Natural killer cell (primary cell): ENCODE measurements at regions not wholly inside any gene's neighbourhood (a gene's known extent, or its start where the extent isn't known, plus 50 kb on each side); places are given as distances from the start of the nearest gene placed in this dataset.
A peak's percentile ranks its signal among the peaks of the same experiment; 100 is the strongest.

Experiments used
- ATAC-seq, 3 donors: fragments of 150-1000 bp in 2 of 3; fragments of 200-7000 bp in 1 of 3; cut with Tn5 transposase; 1 replicate in 1 of 3; 2 replicates in 2 of 3; pipeline ENCODE4 v1.10.0; 2021; ENCODE audit warnings: mild to moderate bottlenecking in 2 of 3, moderate library complexity in 2 of 3
- DNase-seq, 2 donors: peaks; one replicate each; pipeline versions ENCODE4 v3.0.0 to v3.0.0-alpha.2; 2013 to 2021; ENCODE audit warnings: mixed read lengths in 1 of 2
- H3K27ac ChIP-seq: one replicate; pipeline ENCODE4 v1.5.1; 2013; ENCODE audit warnings: mild to moderate bottlenecking, low read length
- H3K27me3 ChIP-seq: one replicate; pipeline ENCODE4 v1.6.1; 2013; ENCODE audit warnings: low read length; ENCODE audit not compliant: control insufficient read depth, insufficient read depth
- H3K36me3 ChIP-seq: one replicate; pipeline ENCODE4 v1.6.1; 2013; ENCODE audit warnings: low read length; ENCODE audit not compliant: control insufficient read depth, insufficient read depth
- H3K4me1 ChIP-seq: one replicate; pipeline ENCODE4 v1.6.1; 2013; ENCODE audit warnings: low read length; ENCODE audit not compliant: control insufficient read depth, insufficient read depth
- H3K4me3 ChIP-seq: one replicate; pipeline ENCODE4 v1.5.1; 2013; ENCODE audit warnings: low read length
- H3K9me3 ChIP-seq: one replicate; pipeline ENCODE4 v1.6.1; 2013; ENCODE audit warnings: low read length; ENCODE audit not compliant: control insufficient read depth, insufficient read depth
- H3K27ac Mint-ChIP-seq, 2 donors: one replicate each; pipeline ENCODE4 v1.8.0; 2022; ENCODE audit warnings: mild to moderate bottlenecking in 2 of 2, mixed read lengths in 2 of 2, moderate library complexity in 1 of 2
- H3K27me3 Mint-ChIP-seq, 2 donors: one replicate each; pipeline ENCODE4 v1.8.0; 2022; ENCODE audit warnings: low read depth in 2 of 2, mixed read lengths in 2 of 2
- H3K36me3 Mint-ChIP-seq: one replicate; pipeline ENCODE4 v1.8.0; 2022; ENCODE audit warnings: mixed read lengths
- H3K4me1 Mint-ChIP-seq, 2 donors: one replicate each; pipeline ENCODE4 v1.8.0; 2022; ENCODE audit warnings: mixed read lengths in 2 of 2
- H3K4me3 Mint-ChIP-seq: one replicate; pipeline ENCODE4 v1.8.0; 2022; ENCODE audit warnings: mild to moderate bottlenecking, moderate library complexity, mixed read lengths
- H3K9me3 Mint-ChIP-seq, 2 donors: one replicate each; pipeline ENCODE4 v1.8.0; 2022; ENCODE audit warnings: mixed read lengths in 2 of 2
- WGBS: methylation state at CpG from one replicate; pipeline ENCODE4 v1.1.7; 2013; ENCODE audit warnings: missing lambda C conversion rate; ENCODE audit not compliant: insufficient coverage; 5-methylcytosine and 5-hydroxymethylcytosine counted together
- intact Hi-C: fragments of 100-400 bp; cut with micrococcal nuclease; formaldehyde crosslinking; loops from one replicate; pipeline ENCODE4 v1.14.2; 2022
- TF ChIP-seq, protein P1 (sequence below): fragments of 200-600 bp; IDR thresholded peaks from one replicate; pipeline ENCODE4 v1.8.0; 2022; ENCODE audit warnings: antibody characterized with exemption

DNA sequence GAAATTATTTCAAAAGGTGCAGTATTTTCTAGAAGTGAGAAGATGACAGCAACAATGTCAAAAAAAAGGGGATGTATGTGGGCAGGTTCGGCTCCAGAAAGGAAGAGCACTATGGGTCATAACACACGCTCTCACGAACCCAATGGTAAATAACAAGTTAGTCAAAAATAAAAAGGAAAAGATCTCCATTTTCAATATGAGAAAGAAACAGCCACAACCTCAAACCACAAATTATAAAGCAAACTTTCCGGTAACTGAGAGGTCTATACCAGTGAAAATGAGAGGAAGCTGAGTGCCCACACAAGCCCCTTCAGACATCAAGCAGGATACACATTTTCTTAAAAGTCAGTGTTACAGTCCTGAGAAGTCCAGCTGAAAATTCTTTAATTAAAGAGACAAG, 398.5 kb upstream of the RPS23 start:
- Histone ChIP-seq H3K9me3 (no peaks in the 10 kb centered on the region), H3K4me1 (no peaks in the 10 kb centered on the region), H3K27ac (peak overlapping the region; percentile 15), H3K36me3 (no peaks in the 10 kb centered on the region), H3K27me3 (no peaks in the 10 kb centered on the region), H3K4me3 (no peak overlapping the region)
- no CpG with 5 or more reads among the region's 4 CpGs for WGBS
- TF ChIP-seq, protein P1, sequence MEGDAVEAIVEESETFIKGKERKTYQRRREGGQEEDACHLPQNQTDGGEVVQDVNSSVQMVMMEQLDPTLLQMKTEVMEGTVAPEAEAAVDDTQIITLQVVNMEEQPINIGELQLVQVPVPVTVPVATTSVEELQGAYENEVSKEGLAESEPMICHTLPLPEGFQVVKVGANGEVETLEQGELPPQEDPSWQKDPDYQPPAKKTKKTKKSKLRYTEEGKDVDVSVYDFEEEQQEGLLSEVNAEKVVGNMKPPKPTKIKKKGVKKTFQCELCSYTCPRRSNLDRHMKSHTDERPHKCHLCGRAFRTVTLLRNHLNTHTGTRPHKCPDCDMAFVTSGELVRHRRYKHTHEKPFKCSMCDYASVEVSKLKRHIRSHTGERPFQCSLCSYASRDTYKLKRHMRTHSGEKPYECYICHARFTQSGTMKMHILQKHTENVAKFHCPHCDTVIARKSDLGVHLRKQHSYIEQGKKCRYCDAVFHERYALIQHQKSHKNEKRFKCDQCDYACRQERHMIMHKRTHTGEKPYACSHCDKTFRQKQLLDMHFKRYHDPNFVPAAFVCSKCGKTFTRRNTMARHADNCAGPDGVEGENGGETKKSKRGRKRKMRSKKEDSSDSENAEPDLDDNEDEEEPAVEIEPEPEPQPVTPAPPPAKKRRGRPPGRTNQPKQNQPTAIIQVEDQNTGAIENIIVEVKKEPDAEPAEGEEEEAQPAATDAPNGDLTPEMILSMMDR: no peak
- Mint-ChIP-seq H3K9me3 (no peaks in the 10 kb centered on the region), H3K4me1 (peaks cover 27 to 31% of the 10 kb centered on the region in 2 donors), H3K27me3 (no peaks in the 10 kb centered on the region), H3K27ac (peak overlapping the region; percentile 75 to 85), H3K36me3 (no peaks in the 10 kb centered on the region), H3K4me3 (peak overlapping the region; percentile 84)
- intact Hi-C loops: no loop called here
- DNase-seq (no peak), ATAC-seq (peak; percentile 54 to 88 (median 57))

DNA sequence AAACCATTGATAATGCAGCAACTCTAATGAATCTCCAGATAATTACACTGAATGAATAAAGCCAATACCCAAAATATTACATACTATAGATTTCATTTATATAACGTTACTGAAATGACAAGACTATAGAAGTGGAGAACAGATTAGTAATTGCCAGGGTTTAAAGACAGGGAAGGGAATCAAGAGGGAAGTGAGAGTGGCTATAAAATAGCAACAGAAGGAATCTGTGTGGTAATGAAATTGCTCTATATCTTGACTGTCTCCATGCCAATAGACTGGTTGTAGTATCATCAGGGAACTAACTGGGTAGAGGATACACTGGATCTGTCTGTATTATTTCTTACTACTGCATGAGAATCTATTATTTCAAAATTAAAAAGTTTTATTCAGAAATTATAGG, 396.5 kb upstream of the RPS23 start:
- Histone ChIP-seq H3K9me3 (no peaks in the 10 kb centered on the region), H3K27ac (no peak overlapping the region), H3K4me1 (no peaks in the 10 kb centered on the region), H3K36me3 (no peaks in the 10 kb centered on the region), H3K4me3 (no peak overlapping the region), H3K27me3 (no peaks in the 10 kb centered on the region)
- Mint-ChIP-seq H3K36me3 (no peaks in the 10 kb centered on the region), H3K9me3 (no peaks in the 10 kb centered on the region), H3K27me3 (peaks cover 0 to 3% of the 10 kb centered on the region in 2 donors), H3K4me3 (peak overlapping the region; percentile 30), H3K4me1 (peaks cover 29 to 34% of the 10 kb centered on the region in 2 donors), H3K27ac (no peak overlapping the region)
- intact Hi-C loops: no loop called here
- DNase-seq (no peak), ATAC-seq (no peak)
- TF ChIP-seq, protein P1: no peak
- 100% methylated on average over 1 of the region's 1 CpG for WGBS

DNA sequence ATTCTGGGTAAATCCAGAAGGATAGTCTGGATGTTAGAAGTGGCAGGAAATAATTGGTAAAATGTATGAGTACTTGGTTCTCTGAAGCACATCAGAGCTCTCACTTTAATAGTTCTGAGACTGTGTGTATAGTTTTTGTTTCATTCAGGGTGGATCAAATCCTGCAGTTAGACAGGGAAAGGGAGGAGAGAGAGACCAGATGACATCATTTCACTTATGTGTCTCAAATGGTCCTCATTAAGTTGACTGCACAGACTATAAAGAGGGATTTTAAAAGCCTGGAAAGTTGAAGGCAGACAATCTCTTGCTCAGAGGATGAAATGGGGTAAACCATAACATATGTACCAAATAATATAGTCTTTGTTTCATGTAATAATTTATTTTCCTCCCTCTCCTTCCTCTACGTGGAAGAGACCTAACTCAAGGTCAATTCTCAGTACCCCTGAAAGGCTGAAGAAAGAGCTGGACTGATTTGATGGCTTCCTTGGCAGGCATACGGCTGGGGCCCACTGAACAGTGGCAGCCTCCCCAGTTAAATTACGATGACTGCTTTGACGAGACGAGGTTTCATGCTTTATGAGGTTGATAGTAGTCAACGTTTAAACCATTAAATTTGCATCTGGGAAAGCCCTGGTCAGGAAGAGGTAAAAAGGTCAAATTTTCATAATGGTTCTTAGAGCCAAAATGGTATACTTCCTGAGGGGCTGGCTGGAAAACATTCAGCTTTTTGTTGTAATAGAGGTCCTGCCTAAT, 395.1 kb upstream of the RPS23 start:
- intact Hi-C loops: no loop called here

More for the DNA sequence above, 395.1 kb upstream of the RPS23 start:
- WGBS: 46% methylated on average over 6 of the region's 6 CpGs
- H3K27me3 Mint-ChIP-seq: peaks cover 0 to 3% of the 10 kb centered on the region in 2 donors
- no peaks in the 10 kb centered on the region for H3K9me3 ChIP-seq
- no peaks in the 10 kb centered on the region for H3K36me3 ChIP-seq
- ATAC-seq: no peak
- DNase-seq: no peak
- no peaks in the 10 kb centered on the region for H3K36me3 Mint-ChIP-seq
- no peak overlapping the region for H3K4me3 ChIP-seq
- H3K4me1 Mint-ChIP-seq: peaks cover 29 to 34% of the 10 kb centered on the region in 2 donors
- H3K27ac ChIP-seq: no peak overlapping the region
- H3K4me3 Mint-ChIP-seq: no peak overlapping the region
- H3K4me1 ChIP-seq: no peaks in the 10 kb centered on the region
- no peaks in the 10 kb centered on the region for H3K9me3 Mint-ChIP-seq
- H3K27me3 ChIP-seq: no peaks in the 10 kb centered on the region
- TF ChIP-seq, protein P1: no peak
- H3K27ac Mint-ChIP-seq: no peak overlapping the region
